ENCODE measurements at regions not wholly inside any gene's neighbourhood (a gene's known extent, or its start where the extent isn't known, plus 50 kb on each side); places are given as distances from the start of the nearest gene placed in this dataset.

GRCh38 chr3:16088496-16088895, 86.0 kb upstream of the GALNT15 start:
- no peaks in the 10 kb centered on the region for H3K27me3 ChIP-seq (ENCODE audit: insufficient read depth, low read depth, low read length)
- H3F3A ChIP-seq (ENCODE audit: insufficient read depth, low read length, poor library complexity, severe bottlenecking) = no peaks in the 10 kb centered on the region
- H3K4me2 ChIP-seq (ENCODE audit: low read length) = no peak overlapping the region
- TF ChIP-seq EZH2 (IDR thresholded peaks at IDR 0.05; ENCODE audit: borderline replicate concordance, insufficient read depth, low read length, poor library complexity, severe bottlenecking) (no peak), REST (IDR thresholded peaks at IDR 0.05; ENCODE audit: borderline replicate concordance) (no peak), SMC3 (conservative IDR thresholded peaks at IDR 0.05; ENCODE audit: poor library complexity) (no peak), CTCF (IDR thresholded peaks at IDR 0.05; ENCODE audit: poor library complexity, severe bottlenecking) (no peak), TAF1 (IDR thresholded peaks at IDR 0.05; ENCODE audit: low read depth) (no peak), MXI1 (conservative IDR thresholded peaks at IDR 0.05; ENCODE audit: poor library complexity, severe bottlenecking) (no peak), EP300 (conservative IDR thresholded peaks at IDR 0.05; ENCODE audit: poor library complexity, severe bottlenecking) (no peak), RAD21 (conservative IDR thresholded peaks at IDR 0.05) (no peak), POLR2AphosphoS5 (IDR thresholded peaks at IDR 0.05) (no peak)
- no peaks in the 10 kb centered on the region for H3K79me2 ChIP-seq (replicated peaks; ENCODE audit: insufficient read depth, low read length)
- no peaks in the 10 kb centered on the region for H3K9me3 ChIP-seq (ENCODE audit: low read length)
- H3K9ac ChIP-seq (ENCODE audit: low read length) = no peak overlapping the region
- H4K20me1 ChIP-seq (ENCODE audit: insufficient read depth) = no peaks in the 10 kb centered on the region
- H3K27ac ChIP-seq (ENCODE audit: low read length) = no peak overlapping the region
- H3K4me3 ChIP-seq (ENCODE audit: low read length) = no peak overlapping the region
- H2AFZ ChIP-seq (ENCODE audit: low read depth, low read length) = no peak overlapping the region
- H3K36me3 ChIP-seq (ENCODE audit: insufficient read depth, low read length) = no peaks in the 10 kb centered on the region
- H3K9me2 ChIP-seq (ENCODE audit: insufficient read depth, low read length) = no peaks in the 10 kb centered on the region

- no peak overlapping the region for H3K9ac ChIP-seq (ENCODE audit: low read length)
- no peak overlapping the region for H3K4me2 ChIP-seq (ENCODE audit: low read length)
- no peak overlapping the region for H3K4me3 ChIP-seq (ENCODE audit: low read length)
- H3K27ac ChIP-seq (ENCODE audit: low read length) = no peak overlapping the region
- no peaks in the 10 kb centered on the region for H3K36me3 ChIP-seq (ENCODE audit: insufficient read depth, low read length)
- no peaks in the 10 kb centered on the region for H4K20me1 ChIP-seq (ENCODE audit: insufficient read depth)
- no peaks in the 10 kb centered on the region for H3K79me2 ChIP-seq (replicated peaks; ENCODE audit: insufficient read depth, low read length)
- H3K9me3 ChIP-seq (ENCODE audit: low read length) = no peaks in the 10 kb centered on the region
- H3K27me3 ChIP-seq (ENCODE audit: insufficient read depth, low read depth, low read length) = no peaks in the 10 kb centered on the region
- no peak overlapping the region for H2AFZ ChIP-seq (ENCODE audit: low read depth, low read length)
- no peaks in the 10 kb centered on the region for H3F3A ChIP-seq (ENCODE audit: insufficient read depth, low read length, poor library complexity, severe bottlenecking)
- H3K9me2 ChIP-seq (ENCODE audit: insufficient read depth, low read length) = no peaks in the 10 kb centered on the region
- TF ChIP-seq SMC3 (conservative IDR thresholded peaks at IDR 0.05; ENCODE audit: poor library complexity) (no peak), TAF1 (IDR thresholded peaks at IDR 0.05; ENCODE audit: low read depth) (no peak), CTCF (IDR thresholded peaks at IDR 0.05; ENCODE audit: poor library complexity, severe bottlenecking) (no peak), POLR2AphosphoS5 (IDR thresholded peaks at IDR 0.05) (no peak), REST (IDR thresholded peaks at IDR 0.05; ENCODE audit: borderline replicate concordance) (no peak), EP300 (conservative IDR thresholded peaks at IDR 0.05; ENCODE audit: poor library complexity, severe bottlenecking) (no peak), RAD21 (conservative IDR thresholded peaks at IDR 0.05) (no peak), MXI1 (conservative IDR thresholded peaks at IDR 0.05; ENCODE audit: poor library complexity, severe bottlenecking) (no peak), EZH2 (IDR thresholded peaks at IDR 0.05; ENCODE audit: borderline replicate concordance, insufficient read depth, low read length, poor library complexity, severe bottlenecking) (no peak)
Observed at GRCh38 chr3:16089521-16089920, 85.0 kb upstream of the GALNT15 start.
